Mesothelial cell of epicardium (in vitro differentiated cells): ENCODE measurements at regions not wholly inside any gene's neighbourhood (a gene's known extent, or its start where the extent isn't known, plus 50 kb on each side); places are given as distances from the start of the nearest gene placed in this dataset.
"Not testable (repeated sequence)": the region's sequence is repeated elsewhere in the genome, so short reads cannot be mapped to it uniquely, and the experiment has no call there.

Source experiments
- DNase-seq, 2 experiments: peaks; one replicate each; pipeline ENCODE4 v3.0.0; 2021; ENCODE audit warnings: low spot score in 2 of 2; ENCODE audit not compliant: unreplicated experiment in 2 of 2
- H3K27ac Mint-ChIP-seq: 2 replicates; pipeline ENCODE4 v1.8.0; 2021; ENCODE audit warnings: mixed read lengths
- H3K27me3 Mint-ChIP-seq: 2 replicates; pipeline ENCODE4 v1.8.0; 2021; ENCODE audit warnings: low read depth, mixed read lengths
- H3K36me3 Mint-ChIP-seq: 2 replicates; pipeline ENCODE4 v1.8.0; 2021; ENCODE audit warnings: mixed read lengths
- H3K4me1 Mint-ChIP-seq: 2 replicates; pipeline ENCODE4 v1.8.0; 2021; ENCODE audit warnings: mixed read lengths
- H3K4me3 Mint-ChIP-seq: 2 replicates; pipeline ENCODE4 v1.8.0; 2021; ENCODE audit warnings: mild to moderate bottlenecking, moderate library complexity, mixed read lengths
- H3K9me3 Mint-ChIP-seq: 2 replicates; pipeline ENCODE4 v1.8.0; 2021; ENCODE audit warnings: mixed read lengths
- TF ChIP-seq, protein P1 (sequence below): fragments of 200-600 bp; sonication (generic); IDR thresholded peaks from one replicate; pipeline ENCODE4 v1.5.0; 2021; ENCODE audit warnings: antibody characterized with exemption; ENCODE audit not compliant: unreplicated experiment

DNA sequence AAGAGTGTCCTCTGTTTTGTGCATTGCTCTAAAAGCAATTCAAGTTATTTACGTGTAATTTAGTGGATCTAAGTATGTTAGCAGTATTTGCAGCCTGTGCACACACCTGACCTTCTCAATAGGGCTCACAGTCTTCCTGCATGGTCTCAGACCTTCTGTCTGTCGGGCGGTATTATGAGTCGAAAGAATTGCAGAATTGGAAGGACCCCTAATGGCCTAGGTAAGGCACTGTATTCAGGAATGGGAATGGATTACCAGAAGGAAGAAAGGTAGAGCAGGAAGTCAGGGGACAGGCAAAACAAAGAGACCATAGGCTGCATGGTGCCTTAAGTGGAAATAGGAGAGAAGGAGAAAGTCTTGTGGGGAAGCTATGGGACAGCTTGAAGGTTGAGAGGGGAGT is 341.6 kb downstream of the VRK1 start:
- no peak overlapping the region for H3K27ac Mint-ChIP-seq
- no peak for DNase-seq
- H3K36me3 Mint-ChIP-seq, result no peaks in the 10 kb centered on the region
- H3K9me3 Mint-ChIP-seq, result peaks cover 17% of the 10 kb centered on the region
- no peaks in the 10 kb centered on the region for H3K4me1 Mint-ChIP-seq
- TF ChIP-seq, protein P1, sequence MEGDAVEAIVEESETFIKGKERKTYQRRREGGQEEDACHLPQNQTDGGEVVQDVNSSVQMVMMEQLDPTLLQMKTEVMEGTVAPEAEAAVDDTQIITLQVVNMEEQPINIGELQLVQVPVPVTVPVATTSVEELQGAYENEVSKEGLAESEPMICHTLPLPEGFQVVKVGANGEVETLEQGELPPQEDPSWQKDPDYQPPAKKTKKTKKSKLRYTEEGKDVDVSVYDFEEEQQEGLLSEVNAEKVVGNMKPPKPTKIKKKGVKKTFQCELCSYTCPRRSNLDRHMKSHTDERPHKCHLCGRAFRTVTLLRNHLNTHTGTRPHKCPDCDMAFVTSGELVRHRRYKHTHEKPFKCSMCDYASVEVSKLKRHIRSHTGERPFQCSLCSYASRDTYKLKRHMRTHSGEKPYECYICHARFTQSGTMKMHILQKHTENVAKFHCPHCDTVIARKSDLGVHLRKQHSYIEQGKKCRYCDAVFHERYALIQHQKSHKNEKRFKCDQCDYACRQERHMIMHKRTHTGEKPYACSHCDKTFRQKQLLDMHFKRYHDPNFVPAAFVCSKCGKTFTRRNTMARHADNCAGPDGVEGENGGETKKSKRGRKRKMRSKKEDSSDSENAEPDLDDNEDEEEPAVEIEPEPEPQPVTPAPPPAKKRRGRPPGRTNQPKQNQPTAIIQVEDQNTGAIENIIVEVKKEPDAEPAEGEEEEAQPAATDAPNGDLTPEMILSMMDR, result no peak
- no peak overlapping the region for H3K4me3 Mint-ChIP-seq
- peaks cover 3% of the 10 kb centered on the region for H3K27me3 Mint-ChIP-seq

DNA sequence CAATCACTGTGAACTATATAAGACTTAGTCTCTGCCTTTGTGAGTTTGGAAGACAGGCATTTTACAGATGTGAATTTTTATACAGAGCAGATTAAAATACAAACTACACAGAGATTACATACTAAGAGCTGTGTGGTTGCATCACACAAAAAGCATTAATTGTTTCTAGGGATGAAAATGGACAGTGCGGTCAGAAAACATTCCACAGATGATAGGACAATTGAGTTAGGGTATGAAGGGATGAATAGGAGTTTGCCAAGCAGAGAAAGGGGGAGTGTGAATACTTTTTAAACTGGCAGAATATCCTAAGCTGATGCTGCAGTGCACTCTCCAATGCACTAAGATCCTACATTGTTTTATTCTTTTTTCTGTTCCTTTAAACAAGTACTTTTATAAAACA is 345.8 kb downstream of the VRK1 start:
- TF ChIP-seq, protein P1, result no peak
- H3K36me3 Mint-ChIP-seq, result no peaks in the 10 kb centered on the region
- H3K27me3 Mint-ChIP-seq, result peaks cover 20% of the 10 kb centered on the region
- DNase-seq, result no peak
- no peak overlapping the region for H3K4me3 Mint-ChIP-seq
- H3K27ac Mint-ChIP-seq, result no peak overlapping the region
- H3K4me1 Mint-ChIP-seq, result no peaks in the 10 kb centered on the region
- no peaks in the 10 kb centered on the region for H3K9me3 Mint-ChIP-seq

DNA sequence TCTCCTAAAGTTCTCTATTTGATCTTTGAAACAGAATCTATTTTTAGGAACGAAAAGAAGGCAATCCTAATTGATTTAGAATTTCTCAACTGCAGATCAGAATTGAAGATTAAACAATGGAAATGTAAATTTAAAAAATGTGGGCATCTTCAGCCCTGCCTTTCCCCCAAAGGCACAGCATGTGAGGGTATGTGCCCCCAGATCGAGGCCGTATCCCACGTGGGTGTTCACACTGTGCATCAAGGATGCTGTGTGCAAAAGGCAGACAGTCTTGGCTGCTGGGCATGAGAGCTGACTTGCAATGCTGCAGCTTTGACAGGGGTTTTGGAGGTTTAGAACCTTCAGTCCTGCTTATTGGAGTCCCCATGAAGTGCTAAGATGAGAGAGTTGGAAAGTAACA is 346.3 kb downstream of the VRK1 start:
- Mint-ChIP-seq H3K27ac (no peak overlapping the region), H3K4me3 (no peak overlapping the region), H3K4me1 (no peaks in the 10 kb centered on the region), H3K27me3 (peaks cover 20% of the 10 kb centered on the region), H3K9me3 (no peaks in the 10 kb centered on the region), H3K36me3 (no peaks in the 10 kb centered on the region)
- TF ChIP-seq, protein P1, result no peak
- DNase-seq, result no peak

DNA sequence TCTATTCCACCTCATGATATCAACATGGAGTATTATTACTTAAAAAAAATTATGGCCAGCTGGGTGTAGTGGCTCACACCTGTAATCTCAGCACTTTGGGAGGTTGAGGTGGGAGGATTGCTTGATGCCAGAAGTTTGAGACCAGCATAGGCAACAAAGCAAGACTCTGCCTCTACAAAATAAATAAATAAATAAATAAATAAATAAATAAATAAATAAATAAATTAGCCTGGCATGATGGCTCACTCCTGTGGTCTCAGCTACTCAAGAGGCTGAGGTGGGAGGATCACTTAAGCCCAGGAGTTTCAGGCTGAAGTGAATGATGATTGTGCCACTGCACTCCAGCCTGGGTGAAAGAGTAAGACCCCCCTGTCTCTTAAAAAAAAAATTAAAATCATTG is 350.8 kb downstream of the VRK1 start:
- not testable (repeated sequence) for H3K36me3 Mint-ChIP-seq, H3K4me3 Mint-ChIP-seq, DNase-seq

DNA sequence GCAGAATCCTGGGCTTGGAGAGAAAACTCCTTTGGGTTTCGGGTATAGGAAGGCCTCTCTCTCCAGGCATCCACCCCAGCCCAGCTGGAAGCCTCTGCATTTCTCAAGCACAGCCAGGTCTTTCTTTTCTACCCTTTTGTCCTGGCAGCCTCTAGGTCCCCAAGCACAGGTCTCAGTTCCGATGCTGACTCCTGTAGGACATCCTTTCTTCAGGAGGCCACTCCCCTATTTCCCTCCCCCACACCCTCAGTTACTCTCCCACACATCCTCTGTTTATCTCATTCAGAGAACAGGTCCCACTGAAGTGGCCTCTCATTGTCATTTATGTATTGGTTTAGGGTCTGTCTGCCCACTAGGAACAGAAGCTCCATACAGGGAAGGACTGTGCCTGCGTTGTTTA is 352.6 kb downstream of the VRK1 start:
- H3K4me1 Mint-ChIP-seq, result no peaks in the 10 kb centered on the region
- no peak overlapping the region for H3K27ac Mint-ChIP-seq

More for the DNA sequence above, 350.8 kb downstream of the VRK1 start:
- H3K27me3 Mint-ChIP-seq, result peaks cover 31% of the 10 kb centered on the region
- not testable (repeated sequence) for H3K4me1 Mint-ChIP-seq, H3K9me3 Mint-ChIP-seq, H3K27ac Mint-ChIP-seq

DNA sequence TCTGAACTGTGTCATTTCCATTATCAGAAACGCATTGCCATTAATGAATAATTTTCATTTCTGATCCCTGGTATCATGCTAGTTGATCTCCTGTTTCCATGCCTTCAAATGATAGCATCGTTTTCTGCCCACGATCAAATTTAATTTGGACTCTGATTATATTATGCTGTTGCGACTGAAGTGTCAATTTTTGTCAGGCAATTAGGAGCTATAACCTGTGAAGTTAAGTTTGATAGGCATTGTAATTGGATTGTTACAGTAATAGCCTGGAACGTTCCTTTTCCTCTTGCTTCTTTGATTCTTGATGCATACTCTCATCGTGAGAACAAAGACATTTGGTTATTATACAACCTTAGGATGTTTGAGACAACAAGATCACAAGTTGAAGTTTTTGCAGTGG is 356.3 kb downstream of the VRK1 start:
- Mint-ChIP-seq H3K27ac (no peak overlapping the region), H3K9me3 (no peaks in the 10 kb centered on the region)
- TF ChIP-seq, protein P1, result no peak

More for the DNA sequence above, 352.6 kb downstream of the VRK1 start:
- Mint-ChIP-seq H3K36me3 (no peaks in the 10 kb centered on the region), H3K4me3 (no peak overlapping the region), H3K27me3 (peaks cover 41% of the 10 kb centered on the region), H3K9me3 (no peaks in the 10 kb centered on the region)
- TF ChIP-seq, protein P1, result no peak
- DNase-seq, result no peak

More for the DNA sequence above, 356.3 kb downstream of the VRK1 start:
- Mint-ChIP-seq H3K36me3 (no peaks in the 10 kb centered on the region), H3K4me1 (no peaks in the 10 kb centered on the region), H3K4me3 (no peak overlapping the region), H3K27me3 (peaks cover 50% of the 10 kb centered on the region)
- no peak for DNase-seq
